DND-41 (cell line): ENCODE measurements at regions not wholly inside any gene's neighbourhood (a gene's known extent, or its start where the extent isn't known, plus 50 kb on each side); places are given as distances from the start of the nearest gene placed in this dataset.

Experiments
- CTCF ChIP-seq: IDR thresholded peaks from 2 replicates; pipeline ENCODE4 v1.5.1; 2012; ENCODE audit warnings: borderline replicate concordance, low read length, moderate library complexity, mild to moderate bottlenecking; ENCODE audit not compliant: poor library complexity, severe bottlenecking; ENCODE audit errors: extremely low read depth
- EZH2 ChIP-seq: IDR thresholded peaks from 3 replicates; pipeline ENCODE4 v1.6.1; 2012; ENCODE audit warnings: borderline replicate concordance, low read depth, mild to moderate bottlenecking, moderate library complexity, low read length, inconsistent platforms; ENCODE audit not compliant: severe bottlenecking

DNA sequence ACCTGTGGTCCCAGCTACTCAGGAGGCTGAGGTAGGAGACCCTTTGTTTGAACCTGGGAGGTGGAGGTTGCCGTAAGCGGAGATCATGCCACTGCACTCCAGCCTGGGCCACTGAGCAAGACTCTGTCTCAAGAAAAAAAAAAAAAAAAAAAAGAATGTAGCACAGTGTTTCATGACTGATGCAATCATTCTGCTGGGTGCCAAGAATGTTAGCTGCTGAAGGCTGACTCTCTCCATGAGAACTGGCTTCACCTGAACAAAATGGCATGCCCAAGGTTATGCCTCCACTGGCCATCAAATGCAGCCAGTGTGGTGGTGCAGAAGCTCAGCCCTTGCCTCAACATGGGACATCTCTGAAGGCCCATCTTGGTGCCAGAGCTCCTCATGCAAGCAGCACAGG, 412.1 kb downstream of the ADAM29 start:
- no peak for TF ChIP-seq CTCF
- no peak for TF ChIP-seq EZH2
